GM12873 (cell line): ENCODE measurements at regions not wholly inside any gene's neighbourhood (a gene's known extent, or its start where the extent isn't known, plus 50 kb on each side); places are given as distances from the start of the nearest gene placed in this dataset.

Experiments
- CTCF ChIP-seq: IDR thresholded peaks from 2 replicates; pipeline ENCODE4 v1.5.1; 2012; ENCODE audit warnings: low read depth, mild to moderate bottlenecking, moderate library complexity, low read length, control low read depth; ENCODE audit not compliant: insufficient read depth; ENCODE audit errors: missing control alignments

- TF ChIP-seq CTCF, result no peak
Measured at GRCh38 chr22:49562685-49563249, 264.9 kb downstream of the BRD1 start.

- no peak for TF ChIP-seq CTCF
Measured at GRCh38 chr22:49561976-49562375, 265.7 kb downstream of the BRD1 start.

GRCh38 chr22:49561338-49561737 lies 266.3 kb downstream of the BRD1 start:
- no peak for TF ChIP-seq CTCF

GRCh38 chr22:49555526-49555925 lies 272.1 kb downstream of the BRD1 start:
- TF ChIP-seq CTCF, result no peak

GRCh38 chr22:49554741-49555140 lies 272.9 kb downstream of the BRD1 start:
- TF ChIP-seq CTCF, result no peak

GRCh38 chr22:49554296-49554625 lies 273.4 kb downstream of the BRD1 start:
- TF ChIP-seq CTCF, result no peak

- no peak for TF ChIP-seq CTCF
Measured at GRCh38 chr22:49553518-49554295, 274.0 kb downstream of the BRD1 start.
